T-helper 1 cell treated with Interleukin-12 subunit alpha and Interleukin-12 subunit beta and Interleukin-4 antibody, amounts not matched to agents 30 μg/mL and 1 μg/mL, for 36 hours (primary cell): ENCODE measurements at regions not wholly inside any gene's neighbourhood (a gene's known extent, or its start where the extent isn't known, plus 50 kb on each side); places are given as distances from the start of the nearest gene placed in this dataset.
"Not testable (repeated sequence)": the region's sequence is repeated elsewhere in the genome, so short reads cannot be mapped to it uniquely, and the experiment has no call there.

Experiments used
- H3K27ac Mint-ChIP-seq: one replicate; pipeline ENCODE4 v1.8.0; 2021; ENCODE audit warnings: mild to moderate bottlenecking, mixed read lengths
- H3K27me3 Mint-ChIP-seq: one replicate; pipeline ENCODE4 v1.8.0; 2021; ENCODE audit warnings: low read depth, mixed read lengths
- H3K36me3 Mint-ChIP-seq: one replicate; pipeline ENCODE4 v1.8.0; 2021; ENCODE audit warnings: low read depth, mixed read lengths
- H3K4me1 Mint-ChIP-seq: one replicate; pipeline ENCODE4 v1.8.0; 2021; ENCODE audit warnings: low read depth, mixed read lengths
- H3K4me3 Mint-ChIP-seq: one replicate; pipeline ENCODE4 v1.8.0; 2021; ENCODE audit warnings: mild to moderate bottlenecking, moderate library complexity, mixed read lengths
- H3K9me3 Mint-ChIP-seq: one replicate; pipeline ENCODE4 v1.8.0; 2021; ENCODE audit warnings: mixed read lengths

GRCh38 chr6:19699932-19700331 is 137.2 kb upstream of the ID4 start:
- Mint-ChIP-seq H3K4me3 (no peak overlapping the region), H3K36me3 (no peaks in the 10 kb centered on the region), H3K9me3 (peaks cover 9% of the 10 kb centered on the region), H3K27me3 (no peaks in the 10 kb centered on the region), H3K4me1 (no peaks in the 10 kb centered on the region), H3K27ac (no peak overlapping the region)

- Mint-ChIP-seq H3K36me3 (no peaks in the 10 kb centered on the region), H3K9me3 (peaks cover 3% of the 10 kb centered on the region), H3K27me3 (no peaks in the 10 kb centered on the region), H3K4me3 (no peak overlapping the region), H3K27ac (no peak overlapping the region), H3K4me1 (no peaks in the 10 kb centered on the region)
These were observed 131.6 kb upstream of the ID4 start for GRCh38 chr6:19705606-19706005.

GRCh38 chr6:19712012-19712688 is 125.0 kb upstream of the ID4 start:
- Mint-ChIP-seq H3K4me1 (no peaks in the 10 kb centered on the region), H3K36me3 (no peaks in the 10 kb centered on the region), H3K27ac (no peak overlapping the region), H3K27me3 (no peaks in the 10 kb centered on the region), H3K9me3 (no peaks in the 10 kb centered on the region), H3K4me3 (no peak overlapping the region)

- Mint-ChIP-seq H3K9me3 (no peaks in the 10 kb centered on the region), H3K4me3 (no peak overlapping the region), H3K27ac (no peak overlapping the region), H3K27me3 (no peaks in the 10 kb centered on the region), H3K4me1 (no peaks in the 10 kb centered on the region), H3K36me3 (no peaks in the 10 kb centered on the region)
These were observed 124.2 kb upstream of the ID4 start for GRCh38 chr6:19712998-19713397.

GRCh38 chr6:19713411-19713810 is 123.8 kb upstream of the ID4 start:
- H3K9me3 Mint-ChIP-seq, result no peaks in the 10 kb centered on the region
- H3K27ac Mint-ChIP-seq, result no peak overlapping the region
- H3K36me3 Mint-ChIP-seq, result no peaks in the 10 kb centered on the region
- H3K27me3 Mint-ChIP-seq, result no peaks in the 10 kb centered on the region
- H3K4me3 Mint-ChIP-seq, result no peak overlapping the region
- H3K4me1 Mint-ChIP-seq, result no peaks in the 10 kb centered on the region

- Mint-ChIP-seq H3K4me3 (no peak overlapping the region), H3K36me3 (no peaks in the 10 kb centered on the region), H3K27ac (no peak overlapping the region), H3K27me3 (no peaks in the 10 kb centered on the region), H3K4me1 (no peaks in the 10 kb centered on the region), H3K9me3 (no peaks in the 10 kb centered on the region)
These were observed 123.2 kb upstream of the ID4 start for GRCh38 chr6:19713984-19714383.

GRCh38 chr6:19714434-19715166 is 122.6 kb upstream of the ID4 start:
- Mint-ChIP-seq H3K27me3 (no peaks in the 10 kb centered on the region), H3K4me1 (no peaks in the 10 kb centered on the region), H3K9me3 (no peaks in the 10 kb centered on the region), H3K4me3 (no peak overlapping the region), H3K27ac (no peak overlapping the region), H3K36me3 (no peaks in the 10 kb centered on the region)

GRCh38 chr6:19715167-19715551 is 122.0 kb upstream of the ID4 start:
- Mint-ChIP-seq H3K4me3 (no peak overlapping the region), H3K27ac (no peak overlapping the region), H3K9me3 (no peaks in the 10 kb centered on the region), H3K36me3 (no peaks in the 10 kb centered on the region), H3K4me1 (no peaks in the 10 kb centered on the region), H3K27me3 (no peaks in the 10 kb centered on the region)

GRCh38 chr6:19719691-19720128 is 117.5 kb upstream of the ID4 start:
- Mint-ChIP-seq H3K27me3 (no peaks in the 10 kb centered on the region), H3K36me3 (no peaks in the 10 kb centered on the region), H3K9me3 (no peaks in the 10 kb centered on the region), H3K4me3 (no peak overlapping the region), H3K27ac (no peak overlapping the region), H3K4me1 (no peaks in the 10 kb centered on the region)

GRCh38 chr6:19721766-19722377 is 115.3 kb upstream of the ID4 start:
- no peaks in the 10 kb centered on the region for H3K27me3 Mint-ChIP-seq
- no peaks in the 10 kb centered on the region for H3K4me1 Mint-ChIP-seq
- no peaks in the 10 kb centered on the region for H3K36me3 Mint-ChIP-seq
- no peaks in the 10 kb centered on the region for H3K9me3 Mint-ChIP-seq
- no peak overlapping the region for H3K27ac Mint-ChIP-seq
- no peak overlapping the region for H3K4me3 Mint-ChIP-seq

GRCh38 chr6:19722999-19723398 is 114.2 kb upstream of the ID4 start:
- H3K27ac Mint-ChIP-seq, result no peak overlapping the region
- H3K4me1 Mint-ChIP-seq, result no peaks in the 10 kb centered on the region
- no peak overlapping the region for H3K4me3 Mint-ChIP-seq
- no peaks in the 10 kb centered on the region for H3K27me3 Mint-ChIP-seq
- H3K36me3 Mint-ChIP-seq, result no peaks in the 10 kb centered on the region
- no peaks in the 10 kb centered on the region for H3K9me3 Mint-ChIP-seq

- no peaks in the 10 kb centered on the region for H3K36me3 Mint-ChIP-seq
These were observed 113.6 kb upstream of the ID4 start for GRCh38 chr6:19723545-19723944.

GRCh38 chr6:19725436-19725835 is 111.7 kb upstream of the ID4 start:
- not testable (repeated sequence) for H3K27ac Mint-ChIP-seq, H3K9me3 Mint-ChIP-seq

More at GRCh38 chr6:19723545-19723944, 113.6 kb upstream of the ID4 start:
- Mint-ChIP-seq H3K9me3 (no peaks in the 10 kb centered on the region), H3K27me3 (no peaks in the 10 kb centered on the region), H3K4me1 (no peaks in the 10 kb centered on the region), H3K4me3 (no peak overlapping the region), H3K27ac (no peak overlapping the region)

GRCh38 chr6:19731282-19731681 is 105.9 kb upstream of the ID4 start:
- Mint-ChIP-seq H3K27ac (no peak overlapping the region), H3K9me3 (peaks cover 10% of the 10 kb centered on the region), H3K4me1 (no peaks in the 10 kb centered on the region), H3K36me3 (no peaks in the 10 kb centered on the region), H3K4me3 (no peak overlapping the region), H3K27me3 (no peaks in the 10 kb centered on the region)

More at GRCh38 chr6:19725436-19725835, 111.7 kb upstream of the ID4 start:
- not testable (repeated sequence) for H3K36me3 Mint-ChIP-seq, H3K4me1 Mint-ChIP-seq, H3K27me3 Mint-ChIP-seq, H3K4me3 Mint-ChIP-seq

GRCh38 chr6:19734061-19734460 is 103.1 kb upstream of the ID4 start:
- H3K4me3 Mint-ChIP-seq, result no peak overlapping the region

More at GRCh38 chr6:19734061-19734460, 103.1 kb upstream of the ID4 start:
- H3K36me3 Mint-ChIP-seq, result no peaks in the 10 kb centered on the region
- H3K4me1 Mint-ChIP-seq, result no peaks in the 10 kb centered on the region
- peaks cover 10% of the 10 kb centered on the region for H3K9me3 Mint-ChIP-seq
- H3K27ac Mint-ChIP-seq, result no peak overlapping the region
- H3K27me3 Mint-ChIP-seq, result no peaks in the 10 kb centered on the region
